GM12878 (cell line): ENCODE measurements at regions not wholly inside any gene's neighbourhood (a gene's known extent, or its start where the extent isn't known, plus 50 kb on each side); places are given as distances from the start of the nearest gene placed in this dataset.

ENCODE experiments used
- ATAC-seq: fragments of 200-7000 bp; cut with Tn5 transposase; 3 replicates; pipeline ENCODE4 v1.9.1; 2020; ENCODE audit warnings: mild to moderate bottlenecking, moderate library complexity
- BruUV-seq: library from RNA; stranded (reverse); fragments of 400-500 nt; replicated peaks from 2 replicates; lab custom pipeline; 2021; lab: Mats Ljungman, UMichigan
- CTCF ChIA-PET: fragments of 300-600 bp; sonication (Branson Sonifier 250); formaldehyde crosslinking; extraction: SDS; loops from one replicate; lab custom pipeline; 2021; ENCODE audit warnings: inconsistent platforms; lab: Yijun Ruan, JAX
- POLR2A ChIA-PET: fragments of 350-600 bp; formaldehyde crosslinking; extraction: SDS; loops from one replicate; lab custom pipeline; 2021; ENCODE audit warnings: inconsistent platforms; lab: Charles Lee
- RAD21 ChIA-PET: fragments of 300-600 bp; sonication (Branson Sonifier 250); formaldehyde crosslinking; loops from one replicate; lab custom pipeline; 2023; ENCODE audit warnings: antibody characterized with exemption; ENCODE audit not compliant: unreplicated experiment; lab: Charles Lee
- SMC1A ChIA-PET: fragments of 300-600 bp; sonication (Branson Sonifier 250); formaldehyde crosslinking; loops from one replicate; lab custom pipeline; 2023; ENCODE audit not compliant: unreplicated experiment, uncharacterized antibody; lab: Charles Lee
- DNase-seq: peaks from one replicate; pipeline ENCODE4 v3.0.0-alpha.2; 2011; ENCODE audit warnings: low read depth, low spot score
- FAIRE-seq: peaks from 3 replicates; lab custom pipeline; 2011; peaks lifted over from hg19 to GRCh38; lab: Jason Lieb, UNC
- H2AFZ ChIP-seq: 2 replicates; pipeline ENCODE4 v1.6.0; 2011; ENCODE audit warnings: low read depth, low read length, control low read depth; ENCODE audit not compliant: control insufficient read depth
- H3K27ac ChIP-seq: 2 replicates; pipeline ENCODE4 v1.5.1; 2011; ENCODE audit warnings: control low read depth; ENCODE audit not compliant: control insufficient read depth, insufficient read depth
- H3K27me3 ChIP-seq, 2 experiments: replicated peaks in 1 of 2; 2 replicates each; pipeline versions ENCODE4 v1.6.0 to v1.6.1; 2011; ENCODE audit warnings: low read length in 1 of 2; ENCODE audit not compliant: control insufficient read depth in 2 of 2, insufficient read depth in 2 of 2
- H3K36me3 ChIP-seq, 2 experiments: 2 replicates each; pipeline ENCODE4 v1.5.1; 2011; ENCODE audit warnings: low read length in 1 of 2; ENCODE audit not compliant: control insufficient read depth in 2 of 2, insufficient read depth in 2 of 2
- H3K4me1 ChIP-seq: 2 replicates; pipeline ENCODE4 v1.6.1; 2011; ENCODE audit warnings: mild to moderate bottlenecking, low read length, moderate library complexity, mixed read lengths; ENCODE audit not compliant: control insufficient read depth, insufficient read depth
- H3K4me2 ChIP-seq: 2 replicates; pipeline ENCODE4 v1.6.0; 2011; ENCODE audit warnings: control low read depth; ENCODE audit not compliant: control insufficient read depth, insufficient read depth
- H3K4me3 ChIP-seq: fragments of 200-600 bp; sonication (generic); 2 replicates; pipeline ENCODE4 v1.5.1; 2016
- H3K79me2 ChIP-seq: 2 replicates; pipeline ENCODE4 v1.6.0; 2011; ENCODE audit warnings: low read length; ENCODE audit not compliant: control insufficient read depth, insufficient read depth
- H3K9ac ChIP-seq: 2 replicates; pipeline ENCODE4 v1.8.0; 2011; ENCODE audit warnings: low read length, control low read depth, mixed read lengths; ENCODE audit not compliant: control insufficient read depth, insufficient read depth
- H3K9me3 ChIP-seq: replicated peaks from 3 replicates; pipeline ENCODE4 v1.5.1; 2011; ENCODE audit warnings: mild to moderate bottlenecking, low read length; ENCODE audit not compliant: control insufficient read depth, insufficient read depth
- H4K20me1 ChIP-seq: 2 replicates; pipeline ENCODE4 v1.6.0; 2011; ENCODE audit not compliant: control insufficient read depth, insufficient read depth
- ATF7 ChIP-seq: fragments of 450-650 bp; IDR thresholded peaks from 2 replicates; pipeline ENCODE4 v1.6.1; 2016; ENCODE audit warnings: low read depth, mild to moderate bottlenecking
- CBFB ChIP-seq: IDR thresholded peaks from 2 replicates; pipeline ENCODE4 v1.6.1; 2016; ENCODE audit warnings: antibody characterized with exemption, low read depth
- EGR1 ChIP-seq, 2 experiments: IDR thresholded peaks; 1 replicate in 1 of 2; 2 replicates in 1 of 2; pipeline ENCODE4 v1.6.1; 2011 to 2012; ENCODE audit warnings: low read depth in 2 of 2, low read length in 2 of 2, borderline replicate concordance in 1 of 2, mild to moderate bottlenecking in 1 of 2, moderate library complexity in 1 of 2
- GATAD2B ChIP-seq: fragments of 450-650 bp; conservative IDR thresholded peaks from 2 replicates; pipeline ENCODE4 v1.6.1; 2017; ENCODE audit warnings: low read depth, mild to moderate bottlenecking, moderate library complexity
- KLF5 ChIP-seq: fragments of 450-650 bp; IDR thresholded peaks from 2 replicates; pipeline ENCODE4 v1.6.1; 2014; ENCODE audit warnings: mild to moderate bottlenecking; ENCODE audit not compliant: partially characterized antibody
- NFYB ChIP-seq: IDR thresholded peaks from 2 replicates; pipeline ENCODE4 v1.6.1; 2011; ENCODE audit warnings: low read depth, mild to moderate bottlenecking, low read length, improper control_type of control experiment, moderate library complexity; ENCODE audit not compliant: insufficient read depth
- RFX5 ChIP-seq: IDR thresholded peaks from 2 replicates; pipeline ENCODE4 v1.6.1; 2011; ENCODE audit warnings: low read depth, low read length, improper control_type of control experiment
- RUNX3 ChIP-seq: IDR thresholded peaks from 2 replicates; pipeline ENCODE4 v1.6.1; 2012; ENCODE audit warnings: low read length, inconsistent platforms
- SIX5 ChIP-seq: IDR thresholded peaks from 2 replicates; pipeline ENCODE4 v1.6.1; 2011; ENCODE audit warnings: mild to moderate bottlenecking, low read depth, low read length, moderate library complexity; ENCODE audit not compliant: severe bottlenecking
- SMAD5 ChIP-seq: IDR thresholded peaks from 2 replicates; pipeline ENCODE4 v1.6.1; 2016; ENCODE audit warnings: antibody characterized with exemption, low read depth
- TAF1 ChIP-seq: IDR thresholded peaks from 2 replicates; pipeline ENCODE4 v1.6.1; 2011; ENCODE audit warnings: mild to moderate bottlenecking, low read depth, low read length, borderline replicate concordance
- ZBTB33 ChIP-seq: fragments of 450-650 bp; IDR thresholded peaks from 2 replicates; pipeline ENCODE4 v1.6.1; 2017; ENCODE audit warnings: mild to moderate bottlenecking
- ZNF592 ChIP-seq: fragments of 450-650 bp; IDR thresholded peaks from 2 replicates; pipeline ENCODE4 v1.6.1; 2017; ENCODE audit warnings: mild to moderate bottlenecking, moderate library complexity
- ZSCAN29 ChIP-seq: fragments of 450-650 bp; IDR thresholded peaks from 2 replicates; pipeline ENCODE4 v1.6.1; 2017; ENCODE audit warnings: mild to moderate bottlenecking, moderate library complexity
- WGBS: methylation state at CpG from one replicate; pipeline ENCODE4 v1.1.6; 2016; ENCODE audit warnings: low lambda C conversion rate; ENCODE audit not compliant: insufficient replicate concordance, insufficient coverage; ENCODE audit errors: missing lambda C conversion rate; 5-methylcytosine and 5-hydroxymethylcytosine counted together
- in situ Hi-C: fragments of 300-500 bp; cut with MboI; formaldehyde crosslinking; loops from 9 replicates; pipeline ENCODE4 v1.14.3; 2018; ENCODE audit warnings: mixed read lengths
- intact Hi-C: fragments of 100-400 bp; cut with micrococcal nuclease; formaldehyde crosslinking; loops from one replicate; pipeline ENCODE4 v1.14.2; 2022; ENCODE audit not compliant: unreplicated experiment

GRCh38 chr21:35275776-35276175 is 226.7 kb upstream of the RUNX1 start:
- ChIA-PET RAD21 (no interaction called here), SMC1A (no interaction called here), POLR2A (no interaction called here)
- ATAC-seq (no peak), DNase-seq (no peak)
- in situ Hi-C loops = no loop called here
- Histone ChIP-seq H3K27ac (no peak overlapping the region), H3K9me3 (no peaks in the 10 kb centered on the region), H3K79me2 (no peaks in the 10 kb centered on the region), H3K4me1 (no peaks in the 10 kb centered on the region), H3K4me2 (no peak overlapping the region), H3K36me3 (no peaks in the 10 kb centered on the region), H4K20me1 (no peaks in the 10 kb centered on the region), H2AFZ (no peak overlapping the region), H3K4me3 (no peak overlapping the region)
- BruUV-seq = no TSS peak
- intact Hi-C loops = no loop called here
- no peak for TF ChIP-seq EGR1 (IDR thresholded peaks at IDR 0.05; ENCODE audit: borderline replicate concordance in 1 of 2, low read depth in 2 of 2, low read length in 2 of 2)
- TF ChIP-seq SIX5 = no peak
- TF ChIP-seq ZSCAN29 = no peak
- no peak for TF ChIP-seq RFX5
- no peak for TF ChIP-seq NFYB
- TF ChIP-seq, all 136 proteins: peak for 0
- no peak overlapping the region for H3K9ac ChIP-seq
- no peak for FAIRE-seq
- WGBS = 35% methylated on average over 3 of the region's 3 CpGs
- peaks cover 0 to 3% of the 10 kb centered on the region in 2 experiments; a peak in 2 of 4 replicates for H3K27me3 ChIP-seq
- CTCF ChIA-PET = no interaction called here

GRCh38 chr21:35274923-35275322 is 225.8 kb upstream of the RUNX1 start:
- SMC1A ChIA-PET = no interaction called here
- H2AFZ ChIP-seq = no peak overlapping the region
- ATAC-seq (no peak), DNase-seq (no peak), FAIRE-seq (no peak)
- no peaks in the 10 kb centered on the region for H3K79me2 ChIP-seq
- H4K20me1 ChIP-seq = no peaks in the 10 kb centered on the region
- H3K9me3 ChIP-seq = no peaks in the 10 kb centered on the region
- RAD21 ChIA-PET = no interaction called here
- H3K27ac ChIP-seq = no peak overlapping the region
- CTCF ChIA-PET = no interaction called here
- in situ Hi-C loops = no loop called here
- H3K9ac ChIP-seq = no peak overlapping the region
- no peak overlapping the region for H3K4me3 ChIP-seq
- H3K4me1 ChIP-seq = no peaks in the 10 kb centered on the region
- WGBS = 20% methylated on average over 7 of the region's 7 CpGs
- no TSS peak for BruUV-seq
- no peak overlapping the region for H3K4me2 ChIP-seq
- no peaks in the 10 kb centered on the region for H3K36me3 ChIP-seq
- H3K27me3 ChIP-seq = peaks cover 0 to 3% of the 10 kb centered on the region in 2 experiments; a peak in 2 of 4 replicates
- intact Hi-C loops = no loop called here
- POLR2A ChIA-PET = no interaction called here
- TF ChIP-seq TAF1 = no peak
- TF ChIP-seq ZBTB33 = no peak
- TF ChIP-seq RUNX3 = no peak
- no peak for TF ChIP-seq CBFB
- no peak for TF ChIP-seq GATAD2B
- TF ChIP-seq ZSCAN29 = no peak
- no peak for TF ChIP-seq SMAD5
- no peak for TF ChIP-seq KLF5
- TF ChIP-seq ATF7 = no peak
- no peak for TF ChIP-seq ZNF592
